ENCODE measurements at regions not wholly inside any gene's neighbourhood (a gene's known extent, or its start where the extent isn't known, plus 50 kb on each side); places are given as distances from the start of the nearest gene placed in this dataset.

DNA sequence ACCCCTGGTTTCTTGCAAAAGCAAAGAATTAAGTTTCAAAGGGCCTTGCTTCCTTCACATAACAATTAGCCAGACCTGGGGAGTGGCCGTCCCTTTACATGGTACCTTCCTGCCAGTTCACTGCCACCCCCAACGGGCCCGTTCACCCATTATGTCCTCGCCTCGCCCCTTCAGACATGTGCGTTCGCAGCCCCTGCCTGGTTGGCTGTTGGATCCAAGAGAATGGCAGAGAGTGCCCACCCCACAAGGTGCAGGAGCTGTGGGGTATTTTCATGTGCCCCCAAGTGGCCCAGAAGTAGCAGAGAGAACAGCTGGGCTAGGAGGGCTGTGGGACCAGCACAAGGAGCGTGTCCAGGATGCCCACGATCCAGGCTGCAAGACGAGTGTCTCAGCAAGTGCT lies 422.9 kb upstream of the SULF2 start:
- no peaks in the 10 kb centered on the region for H3K27me3 Mint-ChIP-seq (ENCODE audit: insufficient read depth)
- H3K4me1 Mint-ChIP-seq = peaks cover 21% of the 10 kb centered on the region
- 94% methylated on average over 3 to 10 of the region's 10 CpGs for WGBS, 2 experiments (ENCODE audit: insufficient coverage in 1 of 2, insufficient read length in 1 of 2)

DNA sequence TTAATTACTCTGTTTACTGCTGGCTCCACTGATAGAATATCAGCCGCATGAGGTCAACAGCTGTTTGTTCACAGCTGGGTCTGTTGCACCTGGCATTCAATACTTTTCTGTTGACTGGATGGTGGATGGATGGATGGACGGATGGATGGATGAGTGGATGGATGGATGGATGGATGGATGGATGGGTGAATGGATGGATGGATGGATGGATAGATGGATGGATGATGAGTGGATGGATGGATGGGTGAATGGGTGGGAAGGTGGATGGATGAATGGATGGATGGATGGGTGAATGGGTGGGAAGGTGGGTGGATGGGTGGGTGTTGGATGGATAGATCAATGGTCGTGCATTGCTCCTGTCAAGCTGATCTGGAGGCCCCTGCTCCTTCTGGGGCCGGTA lies 422.2 kb upstream of the SULF2 start:
- Mint-ChIP-seq H3K27ac (no peak overlapping the region), H3K9me3 (no peaks in the 10 kb centered on the region), H3K4me1 (peaks cover 21% of the 10 kb centered on the region), H3K4me3 (no peak overlapping the region), H3K27me3 (ENCODE audit: insufficient read depth) (no peaks in the 10 kb centered on the region), H3K36me3 (ENCODE audit: low read depth) (no peaks in the 10 kb centered on the region)
- no peak for DNase-seq
- Histone ChIP-seq H3K27me3 (ENCODE audit: control insufficient read depth, insufficient read depth, low read length, poor library complexity, severe bottlenecking) (no peaks in the 10 kb centered on the region), H3K9me3 (ENCODE audit: control insufficient read depth, low read length) (no peaks in the 10 kb centered on the region), H3K27ac (ENCODE audit: low read depth, low read length) (no peak overlapping the region), H3K36me3 (ENCODE audit: control insufficient read depth, insufficient read depth, low read length) (no peaks in the 10 kb centered on the region), H3K4me1 (ENCODE audit: control insufficient read depth, insufficient read depth, low read length) (peaks cover 5% of the 10 kb centered on the region), H3K4me3 (ENCODE audit: low read length) (no peak overlapping the region), H3K9ac (ENCODE audit: extremely low read depth, low read length, poor library complexity, severe bottlenecking) (no peak overlapping the region)
- 96 to 100% methylated on average over 2 to 4 of the region's 4 CpGs for WGBS, 2 experiments (ENCODE audit: insufficient coverage in 1 of 2, insufficient read length in 1 of 2)
- TF ChIP-seq, protein P1, sequence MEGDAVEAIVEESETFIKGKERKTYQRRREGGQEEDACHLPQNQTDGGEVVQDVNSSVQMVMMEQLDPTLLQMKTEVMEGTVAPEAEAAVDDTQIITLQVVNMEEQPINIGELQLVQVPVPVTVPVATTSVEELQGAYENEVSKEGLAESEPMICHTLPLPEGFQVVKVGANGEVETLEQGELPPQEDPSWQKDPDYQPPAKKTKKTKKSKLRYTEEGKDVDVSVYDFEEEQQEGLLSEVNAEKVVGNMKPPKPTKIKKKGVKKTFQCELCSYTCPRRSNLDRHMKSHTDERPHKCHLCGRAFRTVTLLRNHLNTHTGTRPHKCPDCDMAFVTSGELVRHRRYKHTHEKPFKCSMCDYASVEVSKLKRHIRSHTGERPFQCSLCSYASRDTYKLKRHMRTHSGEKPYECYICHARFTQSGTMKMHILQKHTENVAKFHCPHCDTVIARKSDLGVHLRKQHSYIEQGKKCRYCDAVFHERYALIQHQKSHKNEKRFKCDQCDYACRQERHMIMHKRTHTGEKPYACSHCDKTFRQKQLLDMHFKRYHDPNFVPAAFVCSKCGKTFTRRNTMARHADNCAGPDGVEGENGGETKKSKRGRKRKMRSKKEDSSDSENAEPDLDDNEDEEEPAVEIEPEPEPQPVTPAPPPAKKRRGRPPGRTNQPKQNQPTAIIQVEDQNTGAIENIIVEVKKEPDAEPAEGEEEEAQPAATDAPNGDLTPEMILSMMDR (conservative IDR thresholded peaks at IDR 0.05) = no peak

More for the DNA sequence above, 422.9 kb upstream of the SULF2 start:
- Histone ChIP-seq H3K9ac (ENCODE audit: extremely low read depth, low read length, poor library complexity, severe bottlenecking) (no peak overlapping the region), H3K27ac (ENCODE audit: low read depth, low read length) (no peak overlapping the region), H3K27me3 (ENCODE audit: control insufficient read depth, insufficient read depth, low read length, poor library complexity, severe bottlenecking) (no peaks in the 10 kb centered on the region), H3K9me3 (ENCODE audit: control insufficient read depth, low read length) (no peaks in the 10 kb centered on the region), H3K4me1 (ENCODE audit: control insufficient read depth, insufficient read depth, low read length) (peaks cover 5% of the 10 kb centered on the region), H3K36me3 (ENCODE audit: control insufficient read depth, insufficient read depth, low read length) (no peaks in the 10 kb centered on the region), H3K4me3 (ENCODE audit: low read length) (no peak overlapping the region)
- DNase-seq = no peak
- H3K36me3 Mint-ChIP-seq (ENCODE audit: low read depth) = no peaks in the 10 kb centered on the region
- H3K27ac Mint-ChIP-seq = no peak overlapping the region
- TF ChIP-seq, protein P1 (conservative IDR thresholded peaks at IDR 0.05) = no peak
- no peak overlapping the region for H3K4me3 Mint-ChIP-seq
- H3K9me3 Mint-ChIP-seq = no peaks in the 10 kb centered on the region

DNA sequence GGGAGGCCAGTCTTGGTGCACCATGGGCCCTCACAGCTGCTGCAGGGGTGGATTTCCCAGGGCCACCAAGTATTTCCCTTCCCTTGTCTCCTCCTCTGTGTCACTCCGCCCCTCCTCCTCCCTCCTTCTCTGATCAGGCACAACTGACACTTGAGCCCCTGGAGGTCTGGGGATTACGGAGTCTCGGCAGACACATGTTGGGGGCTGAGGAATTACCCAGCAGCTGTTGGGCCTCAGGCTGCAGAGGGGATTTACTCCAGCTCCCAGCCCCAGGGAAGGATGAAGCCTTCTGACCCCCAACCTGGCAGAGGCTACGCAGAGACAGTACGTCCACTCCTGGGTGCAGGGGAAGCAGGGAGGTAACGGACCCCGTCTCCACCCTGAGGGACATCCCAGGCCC lies 420.5 kb upstream of the SULF2 start:
- Mint-ChIP-seq H3K9me3 (no peaks in the 10 kb centered on the region), H3K4me1 (peaks cover 21% of the 10 kb centered on the region), H3K27ac (peak overlapping the region; percentile 30), H3K27me3 (ENCODE audit: insufficient read depth) (no peaks in the 10 kb centered on the region), H3K36me3 (ENCODE audit: low read depth) (no peaks in the 10 kb centered on the region), H3K4me3 (no peak overlapping the region)
- Histone ChIP-seq H3K4me1 (ENCODE audit: control insufficient read depth, insufficient read depth, low read length) (peaks cover 5% of the 10 kb centered on the region), H3K27ac (ENCODE audit: low read depth, low read length) (no peak overlapping the region), H3K27me3 (ENCODE audit: control insufficient read depth, insufficient read depth, low read length, poor library complexity, severe bottlenecking) (no peaks in the 10 kb centered on the region), H3K9ac (ENCODE audit: extremely low read depth, low read length, poor library complexity, severe bottlenecking) (no peak overlapping the region), H3K9me3 (ENCODE audit: control insufficient read depth, low read length) (no peaks in the 10 kb centered on the region), H3K36me3 (ENCODE audit: control insufficient read depth, insufficient read depth, low read length) (no peaks in the 10 kb centered on the region), H3K4me3 (ENCODE audit: low read length) (no peak overlapping the region)
- 75 to 92% methylated on average over 2 to 7 of the region's 7 CpGs for WGBS, 2 experiments (ENCODE audit: insufficient coverage in 1 of 2, insufficient read length in 1 of 2)
- TF ChIP-seq, protein P1 (conservative IDR thresholded peaks at IDR 0.05) = no peak
- peak; percentile 67 for DNase-seq
